ENCODE measurements at regions not wholly inside any gene's neighbourhood (a gene's known extent, or its start where the extent isn't known, plus 50 kb on each side); places are given as distances from the start of the nearest gene placed in this dataset.

GRCh38 chr20:57034001-57034400 lies 232.4 kb downstream of the BMP7 start:
- Histone ChIP-seq H3K79me2 (ENCODE audit: insufficient read depth, low read length) (no peaks in the 10 kb centered on the region), H3K27ac (ENCODE audit: low read depth, low read length, poor library complexity, severe bottlenecking) (no peak overlapping the region), H4K20me1 (ENCODE audit: insufficient read depth, low read length) (no peaks in the 10 kb centered on the region), H2AFZ (ENCODE audit: low read length) (no peak overlapping the region), H3F3A (ENCODE audit: insufficient read depth, low read length) (no peaks in the 10 kb centered on the region), H3K4me3 (ENCODE audit: low read depth, low read length, poor library complexity, severe bottlenecking) (no peak overlapping the region), H3K27me3 (ENCODE audit: insufficient read depth, low read length) (peaks cover 2% of the 10 kb centered on the region; the same call in 1 of the 2 replicates), H3K9ac (ENCODE audit: low read length) (no peak overlapping the region), H3K9me3 (ENCODE audit: low read length) (no peaks in the 10 kb centered on the region), H3K4me2 (ENCODE audit: low read length) (no peak overlapping the region), H3K36me3 (ENCODE audit: insufficient read depth, low read length) (no peaks in the 10 kb centered on the region), H3K9me2 (ENCODE audit: low read depth, low read length) (no peaks in the 10 kb centered on the region), H3K4me1 (ENCODE audit: insufficient read depth, low read length, severe bottlenecking) (no peaks in the 10 kb centered on the region)
- TF ChIP-seq EZH2 (IDR thresholded peaks at IDR 0.05; ENCODE audit: borderline replicate concordance, low read length): no peak
- TF ChIP-seq, protein P1, sequence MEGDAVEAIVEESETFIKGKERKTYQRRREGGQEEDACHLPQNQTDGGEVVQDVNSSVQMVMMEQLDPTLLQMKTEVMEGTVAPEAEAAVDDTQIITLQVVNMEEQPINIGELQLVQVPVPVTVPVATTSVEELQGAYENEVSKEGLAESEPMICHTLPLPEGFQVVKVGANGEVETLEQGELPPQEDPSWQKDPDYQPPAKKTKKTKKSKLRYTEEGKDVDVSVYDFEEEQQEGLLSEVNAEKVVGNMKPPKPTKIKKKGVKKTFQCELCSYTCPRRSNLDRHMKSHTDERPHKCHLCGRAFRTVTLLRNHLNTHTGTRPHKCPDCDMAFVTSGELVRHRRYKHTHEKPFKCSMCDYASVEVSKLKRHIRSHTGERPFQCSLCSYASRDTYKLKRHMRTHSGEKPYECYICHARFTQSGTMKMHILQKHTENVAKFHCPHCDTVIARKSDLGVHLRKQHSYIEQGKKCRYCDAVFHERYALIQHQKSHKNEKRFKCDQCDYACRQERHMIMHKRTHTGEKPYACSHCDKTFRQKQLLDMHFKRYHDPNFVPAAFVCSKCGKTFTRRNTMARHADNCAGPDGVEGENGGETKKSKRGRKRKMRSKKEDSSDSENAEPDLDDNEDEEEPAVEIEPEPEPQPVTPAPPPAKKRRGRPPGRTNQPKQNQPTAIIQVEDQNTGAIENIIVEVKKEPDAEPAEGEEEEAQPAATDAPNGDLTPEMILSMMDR (IDR thresholded peaks at IDR 0.05; ENCODE audit: low read length): no peak

GRCh38 chr20:57037689-57038088 lies 228.8 kb downstream of the BMP7 start:
- TF ChIP-seq, protein P1 (IDR thresholded peaks at IDR 0.05; ENCODE audit: low read length): no peak
- no peak for TF ChIP-seq EZH2 (IDR thresholded peaks at IDR 0.05; ENCODE audit: borderline replicate concordance, low read length)
- H3K4me3 ChIP-seq (ENCODE audit: low read depth, low read length, poor library complexity, severe bottlenecking): no peak overlapping the region
- no peaks in the 10 kb centered on the region for H3F3A ChIP-seq (ENCODE audit: insufficient read depth, low read length)
- H3K27ac ChIP-seq (ENCODE audit: low read depth, low read length, poor library complexity, severe bottlenecking): no peak overlapping the region
- H3K4me2 ChIP-seq (ENCODE audit: low read length): no peak overlapping the region
- H3K4me1 ChIP-seq (ENCODE audit: insufficient read depth, low read length, severe bottlenecking): no peaks in the 10 kb centered on the region
- H4K20me1 ChIP-seq (ENCODE audit: insufficient read depth, low read length): no peaks in the 10 kb centered on the region
- H3K9me2 ChIP-seq (ENCODE audit: low read depth, low read length): no peaks in the 10 kb centered on the region
- no peaks in the 10 kb centered on the region for H3K9me3 ChIP-seq (ENCODE audit: low read length)
- H3K79me2 ChIP-seq (ENCODE audit: insufficient read depth, low read length): no peaks in the 10 kb centered on the region
- H3K27me3 ChIP-seq (ENCODE audit: insufficient read depth, low read length): no peaks in the 10 kb centered on the region; the same call in 1 of the 2 replicates
- no peaks in the 10 kb centered on the region for H3K36me3 ChIP-seq (ENCODE audit: insufficient read depth, low read length)
- no peak overlapping the region for H3K9ac ChIP-seq (ENCODE audit: low read length)
- no peak overlapping the region for H2AFZ ChIP-seq (ENCODE audit: low read length)

- Histone ChIP-seq H3K4me1 (ENCODE audit: insufficient read depth, low read length, severe bottlenecking) (no peaks in the 10 kb centered on the region), H2AFZ (ENCODE audit: low read length) (no peak overlapping the region), H3K4me2 (ENCODE audit: low read length) (no peak overlapping the region), H4K20me1 (ENCODE audit: insufficient read depth, low read length) (no peaks in the 10 kb centered on the region), H3K4me3 (ENCODE audit: low read depth, low read length, poor library complexity, severe bottlenecking) (no peak overlapping the region), H3K27me3 (ENCODE audit: insufficient read depth, low read length) (no peaks in the 10 kb centered on the region; the same call in 1 of the 2 replicates), H3K9me2 (ENCODE audit: low read depth, low read length) (no peaks in the 10 kb centered on the region), H3K9me3 (ENCODE audit: low read length) (no peaks in the 10 kb centered on the region), H3K9ac (ENCODE audit: low read length) (no peak overlapping the region), H3K27ac (ENCODE audit: low read depth, low read length, poor library complexity, severe bottlenecking) (no peak overlapping the region), H3K36me3 (ENCODE audit: insufficient read depth, low read length) (no peaks in the 10 kb centered on the region), H3F3A (ENCODE audit: insufficient read depth, low read length) (no peaks in the 10 kb centered on the region), H3K79me2 (ENCODE audit: insufficient read depth, low read length) (no peaks in the 10 kb centered on the region)
- TF ChIP-seq, protein P1 (IDR thresholded peaks at IDR 0.05; ENCODE audit: low read length): no peak
- no peak for TF ChIP-seq EZH2 (IDR thresholded peaks at IDR 0.05; ENCODE audit: borderline replicate concordance, low read length)
These were observed 227.6 kb downstream of the BMP7 start for GRCh38 chr20:57038608-57039440.
